ENCODE measurements at regions not wholly inside any gene's neighbourhood (a gene's known extent, or its start where the extent isn't known, plus 50 kb on each side); places are given as distances from the start of the nearest gene placed in this dataset.

- no peak for TF ChIP-seq CTCF (IDR thresholded peaks at IDR 0.05; ENCODE audit: insufficient read depth, low read length)
- no peak for TF ChIP-seq REST (IDR thresholded peaks at IDR 0.05; ENCODE audit: insufficient replicate concordance, low read depth)
- TF ChIP-seq POLR2AphosphoS5 (IDR thresholded peaks at IDR 0.05; ENCODE audit: low read depth): no peak
Observed at GRCh38 chr7:12017046-12017445, 185.0 kb upstream of the THSD7A start.
